Lower leg skin (tissue), 3 donors: ENCODE measurements at regions not wholly inside any gene's neighbourhood (a gene's known extent, or its start where the extent isn't known, plus 50 kb on each side); places are given as distances from the start of the nearest gene placed in this dataset.

ENCODE experiments used
- CTCF ChIP-seq, 3 donors: fragments of 450-650 bp; IDR thresholded peaks; one replicate each; pipeline ENCODE4 v1.5.1; 2016; ENCODE audit warnings: antibody characterized with exemption in 3 of 3, mild to moderate bottlenecking in 3 of 3, moderate library complexity in 2 of 3
- POLR2A ChIP-seq, 2 donors: fragments of 450-650 bp; IDR thresholded peaks; one replicate each; pipeline ENCODE4 v1.6.1; 2016 to 2017; ENCODE audit warnings: antibody characterized with exemption in 2 of 2, mild to moderate bottlenecking in 1 of 2, moderate library complexity in 1 of 2

- TF ChIP-seq CTCF (IDR thresholded peaks at IDR 0.05) (no peak), POLR2A (IDR thresholded peaks at IDR 0.05) (no peak)
These were observed 454.8 kb downstream of the SHQ1 start for GRCh38 chr3:72393455-72393854.
